ENCODE measurements at regions not wholly inside any gene's neighbourhood (a gene's known extent, or its start where the extent isn't known, plus 50 kb on each side); places are given as distances from the start of the nearest gene placed in this dataset.

GRCh38 chr2:6054161-6054671 is 362.0 kb downstream of the SOX11 start:
- TF ChIP-seq, protein P1, sequence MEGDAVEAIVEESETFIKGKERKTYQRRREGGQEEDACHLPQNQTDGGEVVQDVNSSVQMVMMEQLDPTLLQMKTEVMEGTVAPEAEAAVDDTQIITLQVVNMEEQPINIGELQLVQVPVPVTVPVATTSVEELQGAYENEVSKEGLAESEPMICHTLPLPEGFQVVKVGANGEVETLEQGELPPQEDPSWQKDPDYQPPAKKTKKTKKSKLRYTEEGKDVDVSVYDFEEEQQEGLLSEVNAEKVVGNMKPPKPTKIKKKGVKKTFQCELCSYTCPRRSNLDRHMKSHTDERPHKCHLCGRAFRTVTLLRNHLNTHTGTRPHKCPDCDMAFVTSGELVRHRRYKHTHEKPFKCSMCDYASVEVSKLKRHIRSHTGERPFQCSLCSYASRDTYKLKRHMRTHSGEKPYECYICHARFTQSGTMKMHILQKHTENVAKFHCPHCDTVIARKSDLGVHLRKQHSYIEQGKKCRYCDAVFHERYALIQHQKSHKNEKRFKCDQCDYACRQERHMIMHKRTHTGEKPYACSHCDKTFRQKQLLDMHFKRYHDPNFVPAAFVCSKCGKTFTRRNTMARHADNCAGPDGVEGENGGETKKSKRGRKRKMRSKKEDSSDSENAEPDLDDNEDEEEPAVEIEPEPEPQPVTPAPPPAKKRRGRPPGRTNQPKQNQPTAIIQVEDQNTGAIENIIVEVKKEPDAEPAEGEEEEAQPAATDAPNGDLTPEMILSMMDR (conservative IDR thresholded peaks at IDR 0.05) = no peak
- no peak for TF ChIP-seq EZH2 (IDR thresholded peaks at IDR 0.05; ENCODE audit: low read depth)

Measured in PC-9 (cell line).